D721Med (cell line): ENCODE measurements at regions not wholly inside any gene's neighbourhood (a gene's known extent, or its start where the extent isn't known, plus 50 kb on each side); places are given as distances from the start of the nearest gene placed in this dataset.

Experiments used
- DNase-seq: peaks from one replicate; pipeline ENCODE4 v3.0.0; 2011; ENCODE audit warnings: low spot score; ENCODE audit not compliant: insufficient read length
- FAIRE-seq: peaks from 2 replicates; lab custom pipeline; 2011; peaks lifted over from hg19 to GRCh38; lab: Jason Lieb, UNC
- CTCF ChIP-seq: IDR thresholded peaks from 2 replicates; pipeline ENCODE4 v1.5.1; 2012; ENCODE audit warnings: mild to moderate bottlenecking, control low read depth; ENCODE audit not compliant: insufficient read depth; ENCODE audit errors: missing control alignments

GRCh38 chr6:145468534-145468933 is 266.8 kb downstream of the EPM2A start:
- DNase-seq: no peak
- FAIRE-seq: no peak
- TF ChIP-seq CTCF: no peak

- no peak for DNase-seq
- no peak for TF ChIP-seq CTCF
- FAIRE-seq: no peak
Observed at GRCh38 chr6:145469021-145469420, 266.3 kb downstream of the EPM2A start.

GRCh38 chr6:145475794-145476396 is 259.4 kb downstream of the EPM2A start:
- FAIRE-seq (no peak), DNase-seq (no peak)
- TF ChIP-seq CTCF: no peak

GRCh38 chr6:145480024-145480423 is 255.3 kb downstream of the EPM2A start:
- FAIRE-seq (no peak), DNase-seq (no peak)
- TF ChIP-seq CTCF: no peak

- no peak for FAIRE-seq
- DNase-seq: no peak
- TF ChIP-seq CTCF: no peak
Observed at GRCh38 chr6:145483191-145483996, 251.9 kb downstream of the EPM2A start.

- TF ChIP-seq CTCF: no peak
- FAIRE-seq: no peak
- no peak for DNase-seq
Observed at GRCh38 chr6:145485288-145485687, 250.0 kb downstream of the EPM2A start.

GRCh38 chr6:145486306-145486705 is 249.0 kb downstream of the EPM2A start:
- FAIRE-seq: no peak
- no peak for TF ChIP-seq CTCF
- no peak for DNase-seq
